Loucy (cell line): ENCODE measurements at regions not wholly inside any gene's neighbourhood (a gene's known extent, or its start where the extent isn't known, plus 50 kb on each side); places are given as distances from the start of the nearest gene placed in this dataset.

ENCODE experiments used
- H2AFZ ChIP-seq: fragments of 200-600 bp; sonication (generic); 2 replicates; pipeline ENCODE4 v1.6.0; 2016; ENCODE audit warnings: antibody characterized with exemption, mild to moderate bottlenecking, low read length, moderate library complexity
- H3F3A ChIP-seq: fragments of 200-600 bp; 2 replicates; pipeline ENCODE4 v1.6.0; 2016; ENCODE audit warnings: antibody characterized with exemption, low read depth, mild to moderate bottlenecking
- H3K27me3 ChIP-seq: fragments of 200-600 bp; sonication (generic); 2 replicates; pipeline ENCODE4 v1.6.1; 2014; ENCODE audit warnings: low read length, mild to moderate bottlenecking; ENCODE audit not compliant: insufficient read depth, poor library complexity, severe bottlenecking
- H3K36me3 ChIP-seq: fragments of 200-600 bp; sonication (generic); 2 replicates; pipeline ENCODE4 v1.6.1; 2016; ENCODE audit warnings: low read length; ENCODE audit not compliant: insufficient read depth
- H3K4me1 ChIP-seq: fragments of 200-600 bp; sonication (generic); 2 replicates; pipeline ENCODE4 v1.5.1; 2014; ENCODE audit warnings: low read length, mild to moderate bottlenecking; ENCODE audit not compliant: insufficient read depth, poor library complexity, severe bottlenecking
- H3K4me2 ChIP-seq: fragments of 200-600 bp; sonication (generic); 2 replicates; pipeline ENCODE4 v1.6.0; 2014; ENCODE audit warnings: antibody characterized with exemption, low read length, low read depth, mild to moderate bottlenecking; ENCODE audit not compliant: poor library complexity, severe bottlenecking
- H3K4me3 ChIP-seq: fragments of 200-600 bp; sonication (generic); 2 replicates; pipeline ENCODE4 v1.5.1; 2014; ENCODE audit warnings: low read length, mild to moderate bottlenecking, mixed read lengths; ENCODE audit not compliant: poor library complexity, severe bottlenecking
- H3K79me2 ChIP-seq: fragments of 200-600 bp; sonication (generic); 2 replicates; pipeline ENCODE4 v1.6.1; 2014; ENCODE audit warnings: low read length; ENCODE audit not compliant: insufficient read depth
- H3K9ac ChIP-seq: fragments of 200-600 bp; sonication (generic); 2 replicates; pipeline ENCODE4 v1.6.0; 2014; ENCODE audit warnings: mild to moderate bottlenecking, low read depth, low read length, moderate library complexity; ENCODE audit not compliant: poor library complexity, severe bottlenecking
- H3K9me2 ChIP-seq: fragments of 200-600 bp; sonication (generic); replicated peaks from 2 replicates; pipeline ENCODE4 v1.6.1; 2016; ENCODE audit warnings: low read depth, low read length, mixed read lengths
- H3K9me3 ChIP-seq: fragments of 200-600 bp; sonication (generic); 2 replicates; pipeline ENCODE4 v1.6.1; 2014; ENCODE audit warnings: mild to moderate bottlenecking, antibody characterized with exemption, low read length, low read depth; ENCODE audit not compliant: insufficient read depth
- H4K20me1 ChIP-seq: fragments of 200-600 bp; sonication (generic); 2 replicates; pipeline ENCODE4 v1.6.0; 2014; ENCODE audit warnings: antibody characterized with exemption, low read length, mild to moderate bottlenecking; ENCODE audit not compliant: insufficient read depth, poor library complexity, severe bottlenecking
- EZH2phosphoT487 ChIP-seq: fragments of 200-600 bp; IDR thresholded peaks from 2 replicates; pipeline ENCODE4 v1.6.1; 2018; ENCODE audit warnings: antibody characterized with exemption, mild to moderate bottlenecking, moderate library complexity, borderline replicate concordance
- TF ChIP-seq, protein P1 (sequence below): fragments of 200-600 bp; sonication (generic); conservative IDR thresholded peaks from 2 replicates; pipeline ENCODE4 v1.5.1; 2014; ENCODE audit warnings: mild to moderate bottlenecking, antibody characterized with exemption, low read length

DNA sequence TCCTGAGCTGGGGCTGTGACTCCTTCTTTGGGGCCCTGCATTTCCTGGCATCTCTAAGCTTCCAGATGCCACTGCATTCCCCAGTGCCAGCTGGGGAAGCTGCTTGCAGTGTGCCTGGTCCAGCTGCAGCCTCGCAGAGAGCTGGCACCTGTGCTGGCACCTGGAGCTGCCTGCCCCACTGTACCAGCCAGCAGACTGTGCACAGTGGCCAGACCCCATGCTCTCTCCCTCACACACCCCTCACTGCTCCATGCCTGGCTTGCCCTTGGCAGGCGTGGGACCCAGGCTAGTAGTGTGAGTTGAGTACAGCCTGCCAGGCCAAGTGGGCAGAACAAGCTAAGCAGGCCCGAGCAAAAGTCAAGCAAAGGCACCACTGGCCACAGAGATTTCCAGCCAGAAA lies 327.5 kb downstream of the NDFIP2 start:
- Histone ChIP-seq H3K9me3 (no peaks in the 10 kb centered on the region), H3K36me3 (no peaks in the 10 kb centered on the region), H3K9ac (no peak overlapping the region), H3K4me2 (no peak overlapping the region), H3K4me1 (peaks cover 22% of the 10 kb centered on the region), H3K27me3 (no peaks in the 10 kb centered on the region), H3K4me3 (no peak overlapping the region), H2AFZ (no peak overlapping the region), H3K79me2 (no peaks in the 10 kb centered on the region), H3F3A (no peaks in the 10 kb centered on the region), H3K9me2 (no peaks in the 10 kb centered on the region), H4K20me1 (no peaks in the 10 kb centered on the region)
- TF ChIP-seq, protein P1, sequence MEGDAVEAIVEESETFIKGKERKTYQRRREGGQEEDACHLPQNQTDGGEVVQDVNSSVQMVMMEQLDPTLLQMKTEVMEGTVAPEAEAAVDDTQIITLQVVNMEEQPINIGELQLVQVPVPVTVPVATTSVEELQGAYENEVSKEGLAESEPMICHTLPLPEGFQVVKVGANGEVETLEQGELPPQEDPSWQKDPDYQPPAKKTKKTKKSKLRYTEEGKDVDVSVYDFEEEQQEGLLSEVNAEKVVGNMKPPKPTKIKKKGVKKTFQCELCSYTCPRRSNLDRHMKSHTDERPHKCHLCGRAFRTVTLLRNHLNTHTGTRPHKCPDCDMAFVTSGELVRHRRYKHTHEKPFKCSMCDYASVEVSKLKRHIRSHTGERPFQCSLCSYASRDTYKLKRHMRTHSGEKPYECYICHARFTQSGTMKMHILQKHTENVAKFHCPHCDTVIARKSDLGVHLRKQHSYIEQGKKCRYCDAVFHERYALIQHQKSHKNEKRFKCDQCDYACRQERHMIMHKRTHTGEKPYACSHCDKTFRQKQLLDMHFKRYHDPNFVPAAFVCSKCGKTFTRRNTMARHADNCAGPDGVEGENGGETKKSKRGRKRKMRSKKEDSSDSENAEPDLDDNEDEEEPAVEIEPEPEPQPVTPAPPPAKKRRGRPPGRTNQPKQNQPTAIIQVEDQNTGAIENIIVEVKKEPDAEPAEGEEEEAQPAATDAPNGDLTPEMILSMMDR: no peak
- no peak for TF ChIP-seq EZH2phosphoT487

DNA sequence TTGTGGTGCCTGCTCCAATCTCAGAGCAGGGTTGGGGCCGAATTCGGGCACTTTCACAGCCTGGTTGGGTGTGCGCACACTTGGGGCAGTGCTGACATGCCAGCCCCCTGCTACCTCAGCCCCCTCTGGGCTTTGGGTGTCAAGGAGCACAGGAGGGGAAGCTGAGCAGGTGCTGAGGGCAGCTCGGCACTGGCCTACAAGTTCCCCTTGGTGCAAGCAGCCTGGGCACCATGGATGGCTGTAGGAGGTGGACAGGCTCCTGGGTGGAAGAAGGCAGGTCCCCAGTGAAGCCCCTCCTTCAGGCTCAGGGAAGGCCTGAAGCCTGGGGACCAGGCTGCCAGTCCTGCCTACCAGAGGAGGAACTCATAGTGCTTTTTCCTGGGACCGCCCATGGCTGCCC lies 326.6 kb downstream of the NDFIP2 start:
- no peaks in the 10 kb centered on the region for H3K9me3 ChIP-seq
- no peaks in the 10 kb centered on the region for H3K79me2 ChIP-seq
- no peak overlapping the region for H3K4me3 ChIP-seq
- no peaks in the 10 kb centered on the region for H3K27me3 ChIP-seq
- no peak overlapping the region for H2AFZ ChIP-seq
- H3K4me2 ChIP-seq: no peak overlapping the region
- TF ChIP-seq, protein P1: no peak
- no peak for TF ChIP-seq EZH2phosphoT487
- no peaks in the 10 kb centered on the region for H4K20me1 ChIP-seq
- H3K36me3 ChIP-seq: no peaks in the 10 kb centered on the region
- H3K9ac ChIP-seq: no peak overlapping the region
- H3K4me1 ChIP-seq: peaks cover 23% of the 10 kb centered on the region
- no peaks in the 10 kb centered on the region for H3K9me2 ChIP-seq
- H3F3A ChIP-seq: no peaks in the 10 kb centered on the region

DNA sequence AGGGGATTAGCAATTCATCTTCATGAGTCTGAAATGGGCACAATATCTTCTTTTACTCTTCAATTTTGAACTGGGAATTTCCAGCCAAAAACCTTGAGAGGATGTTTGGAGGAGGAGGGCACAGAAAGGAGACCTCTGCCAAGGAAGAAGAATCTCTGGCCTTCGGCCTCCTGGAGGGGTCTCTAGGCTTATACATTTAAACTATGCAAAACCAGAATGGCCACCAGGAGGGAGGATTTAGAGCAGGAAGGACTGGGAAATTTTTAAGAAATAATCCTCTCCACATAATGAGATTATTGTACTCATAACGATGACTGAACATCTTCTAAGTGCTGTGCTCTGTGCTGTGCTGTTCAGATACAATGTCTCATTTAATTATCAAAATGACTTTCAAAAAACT lies 325.9 kb downstream of the NDFIP2 start:
- H4K20me1 ChIP-seq: no peaks in the 10 kb centered on the region
- H3K4me2 ChIP-seq: no peak overlapping the region
- H3F3A ChIP-seq: no peaks in the 10 kb centered on the region
- H3K79me2 ChIP-seq: no peaks in the 10 kb centered on the region
- H3K9me2 ChIP-seq: no peaks in the 10 kb centered on the region
- H2AFZ ChIP-seq: no peak overlapping the region
- H3K4me1 ChIP-seq: peaks cover 20% of the 10 kb centered on the region
- H3K9ac ChIP-seq: no peak overlapping the region
- no peak for TF ChIP-seq EZH2phosphoT487
- H3K4me3 ChIP-seq: no peak overlapping the region
- no peaks in the 10 kb centered on the region for H3K27me3 ChIP-seq
- H3K36me3 ChIP-seq: no peaks in the 10 kb centered on the region
- no peaks in the 10 kb centered on the region for H3K9me3 ChIP-seq

DNA sequence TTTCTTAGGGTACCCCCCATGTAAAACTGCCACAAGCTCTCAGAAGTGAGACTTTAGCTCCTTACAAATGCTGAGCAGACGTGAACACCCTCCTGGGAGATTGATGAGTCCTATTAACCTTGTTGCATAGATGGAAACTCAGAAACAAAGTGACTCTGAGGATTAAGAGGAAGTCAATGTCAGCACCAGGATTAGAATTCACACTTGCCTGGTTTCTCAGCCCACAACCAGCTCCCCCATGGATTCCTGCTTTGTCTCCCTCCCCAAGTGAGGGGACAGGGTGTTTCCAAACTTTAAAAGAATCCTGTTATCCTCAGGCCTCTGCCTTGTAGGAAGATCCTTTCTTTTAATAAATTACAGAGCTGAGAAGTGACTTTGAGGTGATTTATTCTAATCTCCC lies 324.4 kb downstream of the NDFIP2 start:
- H3K27me3 ChIP-seq: no peaks in the 10 kb centered on the region

More for the DNA sequence above, 324.4 kb downstream of the NDFIP2 start:
- Histone ChIP-seq H3K9me3 (no peaks in the 10 kb centered on the region), H4K20me1 (no peaks in the 10 kb centered on the region), H2AFZ (no peak overlapping the region), H3K9me2 (no peaks in the 10 kb centered on the region), H3K4me1 (peaks cover 19% of the 10 kb centered on the region), H3K4me3 (no peak overlapping the region), H3F3A (no peaks in the 10 kb centered on the region), H3K9ac (no peak overlapping the region), H3K36me3 (no peaks in the 10 kb centered on the region), H3K4me2 (no peak overlapping the region), H3K79me2 (no peaks in the 10 kb centered on the region)
- TF ChIP-seq, protein P1: no peak
- no peak for TF ChIP-seq EZH2phosphoT487
